GM21423 (cell line): ENCODE measurements at regions not wholly inside any gene's neighbourhood (a gene's known extent, or its start where the extent isn't known, plus 50 kb on each side); places are given as distances from the start of the nearest gene placed in this dataset.
"Not testable (repeated sequence)": the region's sequence is repeated elsewhere in the genome, so short reads cannot be mapped to it uniquely, and the experiment has no call there.

ENCODE experiments used
- ATAC-seq: cut with Tn5 transposase; IDR thresholded peaks from one replicate; pipeline ENCODE4 v1.9.1; 2021; ENCODE audit warnings: mild to moderate bottlenecking, moderate library complexity; ENCODE audit not compliant: unreplicated experiment

DNA sequence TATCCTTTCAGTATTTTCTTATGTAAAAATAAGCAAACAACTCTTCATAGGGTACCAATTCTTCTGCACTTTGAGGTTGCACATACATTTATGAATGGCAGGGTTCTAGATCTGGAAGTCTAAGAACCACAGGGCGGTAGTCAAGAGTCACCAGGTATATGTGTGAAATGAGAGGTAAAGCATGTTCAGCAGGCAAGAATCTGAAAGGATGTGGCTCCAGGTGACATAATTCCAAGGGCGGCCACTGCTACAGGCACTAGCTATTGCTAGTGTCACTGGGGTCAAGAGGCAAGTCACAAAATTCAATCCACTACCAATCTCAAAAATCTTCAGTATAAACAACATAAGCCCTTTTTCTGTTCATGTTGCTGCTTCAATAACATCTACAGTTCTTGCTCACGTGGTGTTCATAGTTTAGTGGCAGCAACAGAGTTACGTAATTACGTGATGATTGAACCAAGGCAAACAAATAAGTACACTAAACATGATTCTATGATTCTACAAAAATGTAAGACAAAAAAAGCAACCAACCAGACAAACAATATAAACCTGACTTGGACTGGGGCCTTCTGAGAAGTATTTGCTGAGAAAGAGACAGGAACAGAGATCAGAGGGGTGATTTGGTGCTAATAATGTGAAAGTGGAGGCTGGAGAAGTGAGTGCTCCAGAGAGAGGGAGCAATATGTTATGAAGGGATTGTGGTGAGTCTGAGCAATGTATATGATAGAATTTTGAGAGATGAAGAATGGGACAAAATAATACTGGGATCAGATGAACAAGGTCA is 101.7 kb downstream of the NAA11 start:
- no peak for ATAC-seq

- no peak for ATAC-seq
These were observed 108.8 kb downstream of the NAA11 start for GRCh38 chr4:79217025-79217424.

GRCh38 chr4:79213702-79214101 is 112.2 kb downstream of the NAA11 start:
- no peak for ATAC-seq

DNA sequence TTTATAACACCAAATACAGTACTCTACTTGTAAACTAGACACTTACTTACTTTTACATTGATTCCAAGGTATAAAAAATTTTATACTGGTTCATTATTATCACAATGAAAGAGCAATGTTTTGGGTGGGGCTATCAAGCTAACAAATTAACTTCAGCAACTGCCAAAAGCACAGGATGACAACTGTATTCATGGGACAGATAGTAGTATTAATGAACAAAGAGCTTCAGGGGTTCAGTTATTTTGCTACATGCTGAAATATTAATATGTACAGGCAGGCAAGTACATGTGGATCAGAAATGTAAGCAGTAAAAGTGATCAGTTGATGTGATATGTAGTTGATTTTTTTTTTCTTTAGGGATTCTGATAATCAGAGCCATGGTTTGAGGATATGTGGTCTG is 112.9 kb downstream of the NAA11 start:
- no peak for ATAC-seq

DNA sequence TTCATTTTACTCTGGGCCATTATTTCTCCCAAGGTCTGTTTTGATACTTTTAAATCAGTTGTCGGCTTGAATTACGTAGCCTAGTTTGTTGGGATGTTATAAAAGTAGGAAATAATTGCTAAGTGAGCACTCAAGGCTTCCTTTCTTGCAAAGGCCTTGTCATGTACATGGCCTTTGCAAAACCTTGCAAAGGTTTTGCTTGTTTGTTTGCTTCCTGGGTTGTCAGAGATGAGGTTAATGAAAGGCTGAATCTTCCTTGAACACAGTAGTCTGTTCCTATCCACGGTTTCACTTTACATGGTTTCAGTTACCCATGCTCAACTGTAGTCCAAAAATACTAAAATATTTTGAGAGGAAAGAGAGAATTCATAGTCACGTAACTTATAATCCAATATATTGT is 113.5 kb downstream of the NAA11 start:
- no peak for ATAC-seq

- no peak for ATAC-seq
These were observed 114.4 kb downstream of the NAA11 start for GRCh38 chr4:79211490-79211889.

DNA sequence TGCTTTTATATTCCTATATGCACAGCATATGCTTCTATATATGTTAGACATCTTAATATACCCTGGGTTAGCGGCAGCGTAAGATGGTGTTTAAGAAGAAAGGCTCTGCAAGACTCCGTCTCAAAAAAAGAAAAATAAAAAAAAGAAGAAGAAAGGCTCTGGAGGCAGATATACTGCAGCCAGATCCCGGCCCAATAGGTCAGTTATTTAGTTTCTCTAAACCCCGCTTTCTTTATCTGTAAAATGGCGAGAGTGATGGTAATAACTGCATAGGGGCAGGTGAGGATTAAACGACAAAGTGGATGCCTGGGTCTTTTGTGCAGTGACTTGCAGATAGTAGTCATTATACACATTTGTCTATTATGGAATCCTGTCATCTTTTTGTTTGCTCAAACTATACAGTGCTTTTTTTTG is 115.2 kb downstream of the NAA11 start:
- ATAC-seq = no peak

GRCh38 chr4:79209822-79210635 is 115.8 kb downstream of the NAA11 start:
- no peak for ATAC-seq

GRCh38 chr4:79209081-79209480 is 116.8 kb downstream of the NAA11 start:
- no peak for ATAC-seq

DNA sequence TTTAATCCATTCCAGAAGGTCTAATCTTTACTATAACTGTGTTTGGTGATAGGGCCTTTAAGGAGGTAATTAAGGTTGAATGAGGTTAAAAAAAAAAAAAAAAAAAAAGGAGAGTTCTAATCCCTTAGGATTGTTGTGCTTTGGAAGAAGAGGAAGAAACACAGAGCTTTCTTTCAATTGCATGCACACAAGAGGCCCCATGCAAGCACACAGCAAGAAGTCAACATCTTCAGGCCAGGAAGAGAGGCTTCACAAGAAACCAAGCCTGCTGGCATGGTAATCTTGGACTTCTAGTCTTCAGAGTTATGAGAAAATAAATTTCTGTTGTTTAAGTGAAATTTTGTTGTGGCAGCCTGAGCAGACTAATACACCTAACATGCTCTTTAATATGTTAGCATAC is 118.6 kb downstream of the NAA11 start:
- no peak for ATAC-seq

GRCh38 chr4:79206660-79207059 is 119.2 kb downstream of the NAA11 start:
- ATAC-seq = no peak

DNA sequence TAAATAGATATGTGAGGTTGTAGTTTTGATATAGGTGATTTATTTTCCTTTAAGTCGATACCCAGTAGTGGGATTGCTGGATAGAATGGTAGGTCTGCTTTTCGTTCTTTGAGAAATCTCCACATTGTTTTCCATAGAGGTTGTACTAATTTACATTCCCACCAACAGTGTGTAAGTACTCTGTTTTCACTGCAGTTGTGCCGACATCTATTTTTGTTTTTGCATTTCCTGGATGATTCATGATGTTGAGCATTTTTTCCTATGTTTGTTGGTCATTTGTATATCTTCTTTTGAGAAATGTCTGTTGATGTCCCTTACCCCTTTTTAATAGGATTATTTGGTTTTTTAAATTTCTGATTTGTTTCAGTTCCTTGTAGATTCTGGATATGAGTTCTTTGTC is 120.7 kb downstream of the NAA11 start:
- ATAC-seq = no peak

GRCh38 chr4:79201971-79202370 is 123.9 kb downstream of the NAA11 start:
- ATAC-seq = no peak

DNA sequence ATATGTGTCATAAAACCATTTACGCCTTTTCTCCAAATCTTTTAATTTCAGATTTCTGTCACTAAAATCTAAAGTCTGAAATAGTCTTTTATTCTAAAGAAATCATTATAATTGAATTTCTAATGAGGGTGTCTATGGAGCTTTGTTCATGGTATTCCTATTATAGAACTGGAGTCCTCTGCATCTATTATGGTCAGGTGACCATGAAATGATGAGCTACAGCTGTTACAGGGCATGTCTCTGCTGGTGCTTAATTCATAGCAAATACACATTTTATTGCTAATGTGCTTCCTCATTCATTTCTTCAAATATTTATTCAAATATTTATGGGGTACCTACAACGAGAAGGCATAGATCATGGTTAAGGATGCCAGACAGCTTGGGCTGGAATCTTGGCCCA is 126.1 kb downstream of the NAA11 start:
- no peak for ATAC-seq

GRCh38 chr4:79198951-79199587 is 126.8 kb downstream of the NAA11 start:
- no peak for ATAC-seq

DNA sequence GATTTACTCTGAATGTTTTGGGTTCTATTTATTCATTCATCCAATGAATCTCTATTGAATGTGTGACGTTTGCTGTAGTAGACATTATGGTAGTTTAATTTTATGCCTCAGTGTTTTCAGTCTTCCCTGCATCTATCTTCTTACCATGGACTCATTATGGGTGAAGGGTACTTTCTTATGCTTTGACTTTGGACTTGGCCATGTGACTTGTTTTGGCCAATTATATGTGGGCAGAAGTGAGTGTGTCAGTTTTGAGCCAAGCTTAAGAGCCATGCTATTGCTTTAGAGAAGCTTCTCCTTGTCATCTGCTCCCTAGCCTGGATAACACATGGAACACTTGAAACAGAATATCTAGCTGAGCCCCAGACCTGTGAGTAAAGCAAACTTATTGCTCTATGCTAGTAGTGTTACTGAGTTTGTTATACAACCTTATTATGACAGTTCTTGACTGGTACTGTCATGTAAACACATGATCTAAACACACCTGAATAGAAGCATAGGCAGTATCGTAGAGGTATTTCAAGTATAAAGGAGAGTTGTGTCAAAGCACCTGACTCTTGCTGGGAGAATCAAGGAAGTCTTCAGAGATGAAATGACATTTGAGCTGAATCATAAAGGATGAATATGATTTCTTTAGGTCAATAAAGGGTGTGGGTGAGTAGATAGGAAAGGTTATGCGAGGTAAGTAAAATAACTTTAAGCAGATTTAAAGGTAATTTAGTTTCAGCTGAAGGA is 128.4 kb downstream of the NAA11 start:
- ATAC-seq = no peak

DNA sequence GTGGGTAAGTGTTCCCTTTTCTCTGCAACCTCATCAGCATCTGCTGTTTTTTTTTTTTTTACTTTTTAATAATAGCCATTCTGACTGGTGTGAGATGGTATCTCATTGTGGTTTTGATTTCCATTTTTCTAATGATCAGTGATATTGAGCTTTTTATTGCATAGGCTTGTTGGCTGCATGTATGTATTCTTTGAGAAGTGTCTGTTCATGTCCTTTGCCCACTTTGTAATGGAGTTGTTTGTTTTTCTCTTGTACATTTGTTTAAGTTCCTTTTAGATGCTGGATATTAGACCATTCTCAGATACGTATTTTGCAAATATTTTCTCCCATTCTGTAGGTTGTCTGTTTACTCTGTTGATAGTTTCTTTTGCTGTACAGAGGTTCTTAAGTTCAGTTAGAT is 134.6 kb downstream of the NAA11 start:
- ATAC-seq = not testable (repeated sequence)

DNA sequence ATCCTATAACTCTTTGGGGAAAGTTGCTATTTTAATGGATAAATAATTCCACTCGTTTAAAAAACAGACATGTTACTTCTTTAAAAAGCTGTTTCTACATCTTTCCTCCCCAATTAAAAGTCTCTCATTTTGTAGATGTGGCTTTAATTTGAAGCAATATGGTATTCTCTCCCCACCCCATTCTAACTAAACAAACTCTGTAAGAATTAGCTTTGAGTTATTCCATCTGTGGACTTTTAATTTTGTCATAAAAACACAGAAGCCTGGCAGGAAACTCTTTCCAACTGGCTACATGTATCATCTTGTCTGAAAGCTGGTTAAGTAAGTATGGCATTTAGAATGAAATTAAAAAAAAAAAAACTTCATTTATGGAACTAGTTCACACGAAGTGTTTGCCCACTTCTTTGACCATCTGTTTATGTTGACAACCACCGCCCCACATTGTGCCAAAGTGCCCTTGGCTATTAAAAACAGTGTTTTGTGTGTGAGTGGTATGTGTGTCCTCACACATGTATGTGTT is 140.3 kb downstream of the NAA11 start:
- ATAC-seq = no peak

DNA sequence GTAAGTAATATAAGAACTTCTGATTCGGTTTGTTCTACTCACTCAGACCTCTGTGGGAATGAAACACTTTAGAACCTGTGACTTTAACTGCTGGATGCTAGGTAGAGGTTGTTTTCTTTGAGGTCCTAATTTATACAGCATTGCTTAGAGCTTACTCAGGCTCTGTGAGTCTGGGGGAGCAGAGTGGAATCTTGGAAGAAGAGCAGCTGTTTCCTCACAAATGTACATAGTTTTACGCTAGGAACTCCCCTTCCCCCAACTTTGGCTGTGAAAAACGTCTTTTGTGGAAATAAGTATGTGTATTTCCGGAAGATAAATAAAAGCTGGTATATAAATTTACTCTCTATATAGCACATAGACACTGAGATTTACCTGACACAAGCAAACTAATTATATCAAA is 141.4 kb downstream of the NAA11 start:
- ATAC-seq = no peak

GRCh38 chr4:79182209-79182608 is 143.7 kb downstream of the NAA11 start:
- no peak for ATAC-seq

DNA sequence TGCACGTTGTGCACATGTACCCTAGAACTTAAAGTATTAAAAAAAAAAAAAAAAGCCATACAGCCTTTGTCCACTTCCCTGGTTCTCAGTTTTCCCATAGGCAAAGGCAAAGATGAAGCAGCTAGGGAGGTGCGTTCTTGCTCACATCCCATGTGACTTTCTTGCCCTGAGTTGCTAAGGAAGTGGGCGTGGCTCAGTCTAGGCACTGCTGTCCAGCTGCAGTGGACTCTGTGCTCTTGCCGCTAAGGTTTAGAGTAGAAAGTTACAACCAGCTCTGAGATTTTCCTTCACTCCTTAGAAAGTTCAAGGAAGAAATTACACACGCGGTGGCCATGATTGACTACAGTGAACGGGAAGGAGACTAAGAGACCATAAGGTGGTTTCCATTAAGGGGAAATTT is 144.7 kb downstream of the NAA11 start:
- ATAC-seq = no peak
